MM.1S (cell line): ENCODE measurements at regions not wholly inside any gene's neighbourhood (a gene's known extent, or its start where the extent isn't known, plus 50 kb on each side); places are given as distances from the start of the nearest gene placed in this dataset.

Experiments used
- DNase-seq: peaks from one replicate; pipeline ENCODE4 v3.0.0-alpha.2; 2015
- H2AFZ ChIP-seq: fragments of 300-600 bp; sonication (generic); 2 replicates; pipeline ENCODE4 v1.6.0; 2016; ENCODE audit warnings: antibody characterized with exemption, low read length
- H3F3A ChIP-seq: fragments of 300-600 bp; sonication (generic); 2 replicates; pipeline ENCODE4 v1.6.1; 2016; ENCODE audit warnings: mild to moderate bottlenecking, antibody characterized with exemption, low read length, moderate library complexity, mixed read lengths; ENCODE audit not compliant: insufficient read depth
- H3K27ac ChIP-seq: fragments of 300-600 bp; sonication (generic); 2 replicates; pipeline ENCODE4 v1.5.1; 2016; ENCODE audit warnings: mild to moderate bottlenecking, low read length
- H3K27me3 ChIP-seq: fragments of 300-600 bp; sonication (generic); replicated peaks from 2 replicates; pipeline ENCODE4 v1.6.0; 2016; ENCODE audit warnings: low read length; ENCODE audit not compliant: insufficient read depth
- H3K36me3 ChIP-seq: fragments of 300-600 bp; sonication (generic); replicated peaks from 2 replicates; pipeline ENCODE4 v1.6.1; 2016; ENCODE audit warnings: mild to moderate bottlenecking, low read length, mixed read lengths; ENCODE audit not compliant: insufficient read depth
- H3K4me1 ChIP-seq: fragments of 300-600 bp; sonication (generic); 2 replicates; pipeline ENCODE4 v1.6.1; 2016; ENCODE audit warnings: low read length, mixed read lengths
- H3K4me2 ChIP-seq: fragments of 300-600 bp; sonication (generic); 2 replicates; pipeline ENCODE4 v1.6.0; 2016; ENCODE audit warnings: low read depth, low read length
- H3K4me3 ChIP-seq: fragments of 300-600 bp; sonication (generic); 2 replicates; pipeline ENCODE4 v1.5.1; 2016; ENCODE audit warnings: low read length, mixed read lengths
- H3K79me2 ChIP-seq: fragments of 300-600 bp; sonication (generic); 2 replicates; pipeline ENCODE4 v1.6.1; 2016; ENCODE audit warnings: mixed run types, low read length, mixed read lengths
- H3K9ac ChIP-seq: fragments of 300-600 bp; sonication (generic); 2 replicates; pipeline ENCODE4 v1.6.1; 2016; ENCODE audit warnings: low read length, mixed read lengths
- H3K9me2 ChIP-seq: fragments of 300-600 bp; sonication (generic); replicated peaks from 2 replicates; pipeline ENCODE4 v1.6.1; 2016; ENCODE audit warnings: mild to moderate bottlenecking, low read length, mixed read lengths; ENCODE audit not compliant: insufficient read depth
- H3K9me3 ChIP-seq: fragments of 300-600 bp; sonication (generic); replicated peaks from 2 replicates; pipeline ENCODE4 v1.6.1; 2016; ENCODE audit warnings: mild to moderate bottlenecking, low read length, mixed read lengths; ENCODE audit not compliant: insufficient read depth
- H4K20me1 ChIP-seq: fragments of 300-600 bp; sonication (generic); 2 replicates; pipeline ENCODE4 v1.6.1; 2016; ENCODE audit warnings: mild to moderate bottlenecking, low read length, moderate library complexity, mixed read lengths; ENCODE audit not compliant: insufficient read depth
- EZH2 ChIP-seq: fragments of 300-600 bp; sonication (generic); optimal IDR thresholded peaks from 2 replicates; pipeline ENCODE3; 2017; ENCODE audit warnings: low read depth, mild to moderate bottlenecking, antibody characterized with exemption, low read length, mixed read lengths
- EZH2phosphoT487 ChIP-seq: fragments of 300-600 bp; sonication (generic); IDR thresholded peaks from 2 replicates; pipeline ENCODE4 v1.6.1; 2018; ENCODE audit warnings: antibody characterized with exemption, low read length
- TF ChIP-seq, protein P1 (sequence below): fragments of 300-600 bp; sonication (generic); IDR thresholded peaks from 2 replicates; pipeline ENCODE4 v1.5.1; 2016; ENCODE audit warnings: antibody characterized with exemption, low read length, mixed read lengths

DNA sequence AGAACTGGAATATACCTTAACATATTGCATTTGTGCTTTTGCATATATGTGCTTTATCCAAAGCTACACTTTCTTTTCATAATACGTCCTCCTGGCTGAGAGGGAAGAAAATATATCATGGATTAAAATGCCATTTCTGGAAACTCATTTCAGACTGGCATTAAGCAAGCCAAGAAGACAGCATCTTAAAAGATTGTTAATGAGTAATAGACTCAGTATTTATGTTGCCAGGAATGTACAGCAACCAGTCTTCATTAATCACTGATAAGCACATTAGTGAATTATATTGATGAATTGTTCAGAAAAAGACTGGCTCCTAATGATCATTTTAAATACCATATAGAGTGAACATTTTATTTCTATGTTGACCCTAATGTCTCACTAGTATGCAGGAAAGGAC lies 134.9 kb upstream of the IFNG-AS1 start:
- no peak for DNase-seq
- TF ChIP-seq EZH2phosphoT487: no peak
- TF ChIP-seq, protein P1, sequence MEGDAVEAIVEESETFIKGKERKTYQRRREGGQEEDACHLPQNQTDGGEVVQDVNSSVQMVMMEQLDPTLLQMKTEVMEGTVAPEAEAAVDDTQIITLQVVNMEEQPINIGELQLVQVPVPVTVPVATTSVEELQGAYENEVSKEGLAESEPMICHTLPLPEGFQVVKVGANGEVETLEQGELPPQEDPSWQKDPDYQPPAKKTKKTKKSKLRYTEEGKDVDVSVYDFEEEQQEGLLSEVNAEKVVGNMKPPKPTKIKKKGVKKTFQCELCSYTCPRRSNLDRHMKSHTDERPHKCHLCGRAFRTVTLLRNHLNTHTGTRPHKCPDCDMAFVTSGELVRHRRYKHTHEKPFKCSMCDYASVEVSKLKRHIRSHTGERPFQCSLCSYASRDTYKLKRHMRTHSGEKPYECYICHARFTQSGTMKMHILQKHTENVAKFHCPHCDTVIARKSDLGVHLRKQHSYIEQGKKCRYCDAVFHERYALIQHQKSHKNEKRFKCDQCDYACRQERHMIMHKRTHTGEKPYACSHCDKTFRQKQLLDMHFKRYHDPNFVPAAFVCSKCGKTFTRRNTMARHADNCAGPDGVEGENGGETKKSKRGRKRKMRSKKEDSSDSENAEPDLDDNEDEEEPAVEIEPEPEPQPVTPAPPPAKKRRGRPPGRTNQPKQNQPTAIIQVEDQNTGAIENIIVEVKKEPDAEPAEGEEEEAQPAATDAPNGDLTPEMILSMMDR: no peak
- TF ChIP-seq EZH2: no peak
- no peak overlapping the region for H3K4me2 ChIP-seq
- no peaks in the 10 kb centered on the region for H3K4me1 ChIP-seq
- H3K9me2 ChIP-seq: no peaks in the 10 kb centered on the region
- H2AFZ ChIP-seq: no peak overlapping the region
- no peaks in the 10 kb centered on the region for H3F3A ChIP-seq
- H3K4me3 ChIP-seq: no peak overlapping the region
- no peak overlapping the region for H3K9ac ChIP-seq
- no peak overlapping the region for H3K27ac ChIP-seq
- no peaks in the 10 kb centered on the region for H3K36me3 ChIP-seq
- H3K27me3 ChIP-seq: no peaks in the 10 kb centered on the region
- no peaks in the 10 kb centered on the region for H3K9me3 ChIP-seq
- no peaks in the 10 kb centered on the region for H3K79me2 ChIP-seq
- no peaks in the 10 kb centered on the region for H4K20me1 ChIP-seq

DNA sequence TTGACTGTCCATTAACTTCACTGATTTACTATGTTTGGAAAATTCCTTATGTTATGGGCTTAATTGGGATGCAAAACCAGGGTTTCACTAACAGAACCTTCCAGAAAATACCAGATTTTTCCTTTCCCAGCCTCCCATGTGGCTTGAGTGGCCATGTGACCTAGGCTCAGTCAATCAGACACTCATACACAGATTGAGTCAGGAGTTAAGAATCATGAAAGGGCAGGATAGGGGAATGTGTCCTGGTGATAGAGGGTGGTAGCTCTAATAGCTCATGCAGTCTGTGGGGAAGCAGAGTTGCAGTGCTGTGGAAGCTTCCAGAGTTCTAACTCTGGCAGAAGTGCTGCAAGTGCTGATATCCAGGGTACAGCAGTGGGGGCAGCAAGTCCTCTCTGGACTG lies 134.1 kb upstream of the IFNG-AS1 start:
- Histone ChIP-seq H3K36me3 (no peaks in the 10 kb centered on the region), H3K9me2 (no peaks in the 10 kb centered on the region), H2AFZ (no peak overlapping the region), H3K79me2 (no peaks in the 10 kb centered on the region), H3K27me3 (no peaks in the 10 kb centered on the region), H3F3A (no peaks in the 10 kb centered on the region), H3K4me1 (no peaks in the 10 kb centered on the region), H3K9me3 (no peaks in the 10 kb centered on the region), H3K9ac (no peak overlapping the region), H3K4me2 (no peak overlapping the region), H3K27ac (no peak overlapping the region), H4K20me1 (no peaks in the 10 kb centered on the region), H3K4me3 (no peak overlapping the region)
- TF ChIP-seq EZH2phosphoT487: no peak
- no peak for DNase-seq

DNA sequence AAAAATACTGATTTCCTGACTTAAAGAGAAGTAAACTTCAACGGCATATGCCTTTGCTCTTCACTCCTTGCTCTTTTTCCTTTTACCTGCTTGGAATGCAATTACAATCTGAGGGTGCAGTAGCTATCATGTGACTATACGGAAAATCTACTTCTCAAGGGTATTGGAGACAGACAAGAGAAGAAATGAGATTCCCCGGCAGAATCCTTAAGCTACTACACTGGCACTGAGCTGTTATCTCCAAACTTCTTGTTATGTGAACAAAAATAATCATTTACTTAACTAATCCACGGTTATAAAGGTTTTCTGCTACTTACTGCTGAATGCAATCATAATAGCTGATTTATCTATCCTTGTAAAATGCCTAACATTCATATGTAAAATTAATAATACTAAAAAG lies 118.0 kb upstream of the IFNG-AS1 start:
- H3K9ac ChIP-seq: no peak overlapping the region
- no peaks in the 10 kb centered on the region for H3K36me3 ChIP-seq
- no peak for DNase-seq
- no peak overlapping the region for H3K27ac ChIP-seq
- no peak overlapping the region for H3K4me2 ChIP-seq
- H3K9me3 ChIP-seq: no peaks in the 10 kb centered on the region
- no peaks in the 10 kb centered on the region for H3K4me1 ChIP-seq
- no peaks in the 10 kb centered on the region for H3K79me2 ChIP-seq
- no peaks in the 10 kb centered on the region for H3K9me2 ChIP-seq
- TF ChIP-seq EZH2 (no peak), EZH2phosphoT487 (no peak)
- TF ChIP-seq, protein P1: no peak
- H4K20me1 ChIP-seq: no peaks in the 10 kb centered on the region
- no peaks in the 10 kb centered on the region for H3K27me3 ChIP-seq
- no peaks in the 10 kb centered on the region for H3F3A ChIP-seq
- H3K4me3 ChIP-seq: no peak overlapping the region
- no peak overlapping the region for H2AFZ ChIP-seq

DNA sequence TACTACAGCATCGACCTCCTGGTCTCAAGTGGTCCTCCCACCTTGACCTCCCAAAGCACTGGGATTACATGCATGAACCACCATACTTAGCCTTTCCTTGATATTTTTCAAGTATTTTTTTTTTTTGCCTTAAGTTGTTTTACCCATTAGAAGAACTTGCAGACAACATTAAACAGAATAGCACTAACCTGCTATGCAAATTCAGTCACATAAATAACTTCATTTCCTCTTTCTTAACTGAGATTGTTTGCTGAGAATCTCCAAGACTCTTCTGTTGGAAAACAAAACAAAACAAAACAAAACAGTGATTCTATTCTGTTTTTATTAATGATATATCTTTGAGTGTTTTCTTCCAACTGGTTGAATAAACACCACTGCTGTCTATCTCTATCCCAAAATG lies 115.9 kb upstream of the IFNG-AS1 start:
- no peak for DNase-seq
- no peaks in the 10 kb centered on the region for H3K36me3 ChIP-seq
- no peak overlapping the region for H3K9ac ChIP-seq
- no peaks in the 10 kb centered on the region for H3K9me2 ChIP-seq
- no peaks in the 10 kb centered on the region for H3K27me3 ChIP-seq
- H4K20me1 ChIP-seq: no peaks in the 10 kb centered on the region
- no peak overlapping the region for H2AFZ ChIP-seq
- no peaks in the 10 kb centered on the region for H3K79me2 ChIP-seq
- no peaks in the 10 kb centered on the region for H3K4me1 ChIP-seq
- TF ChIP-seq, protein P1: no peak
- TF ChIP-seq EZH2phosphoT487 (no peak), EZH2 (no peak)
- no peak overlapping the region for H3K4me2 ChIP-seq
- H3K27ac ChIP-seq: no peak overlapping the region
- H3F3A ChIP-seq: no peaks in the 10 kb centered on the region
- no peaks in the 10 kb centered on the region for H3K9me3 ChIP-seq
- no peak overlapping the region for H3K4me3 ChIP-seq
